Activated T-helper 9 cell treated with anti-CD3 and anti-CD28 coated beads, Interleukin-2, amount 50 U/mL, for 16 hours (primary cell): ENCODE measurements at regions not wholly inside any gene's neighbourhood (a gene's known extent, or its start where the extent isn't known, plus 50 kb on each side); places are given as distances from the start of the nearest gene placed in this dataset.

ENCODE experiments used
- DNase-seq: peaks from one replicate; pipeline ENCODE4 v3.0.0-alpha.2; 2020; ENCODE audit warnings: low read depth

GRCh38 chr12:127358888-127359287 lies 908.1 kb upstream of the TMEM132C start:
- no peak for DNase-seq

GRCh38 chr12:127360580-127360979 lies 906.4 kb upstream of the TMEM132C start:
- DNase-seq: no peak

GRCh38 chr12:127362121-127362520 lies 904.8 kb upstream of the TMEM132C start:
- no peak for DNase-seq

- DNase-seq: no peak
These were observed 903.6 kb upstream of the TMEM132C start for GRCh38 chr12:127363392-127363791.

- no peak for DNase-seq
These were observed 893.4 kb upstream of the TMEM132C start for GRCh38 chr12:127373559-127373958.

GRCh38 chr12:127374447-127374846 lies 892.5 kb upstream of the TMEM132C start:
- DNase-seq: no peak

- no peak for DNase-seq
These were observed 885.8 kb upstream of the TMEM132C start for GRCh38 chr12:127381043-127381668.

- no peak for DNase-seq
These were observed 885.3 kb upstream of the TMEM132C start for GRCh38 chr12:127381681-127382080.

- no peak for DNase-seq
These were observed 883.7 kb upstream of the TMEM132C start for GRCh38 chr12:127383281-127383680.

GRCh38 chr12:127386723-127387122 lies 880.2 kb upstream of the TMEM132C start:
- no peak for DNase-seq

GRCh38 chr12:127388985-127389384 lies 878.0 kb upstream of the TMEM132C start:
- DNase-seq: no peak

- DNase-seq: no peak
These were observed 877.0 kb upstream of the TMEM132C start for GRCh38 chr12:127389923-127390322.

GRCh38 chr12:127393465-127393864 lies 873.5 kb upstream of the TMEM132C start:
- DNase-seq: no peak

GRCh38 chr12:127393896-127394295 lies 873.1 kb upstream of the TMEM132C start:
- DNase-seq: no peak

- no peak for DNase-seq
These were observed 870.2 kb upstream of the TMEM132C start for GRCh38 chr12:127396734-127397133.

GRCh38 chr12:127398016-127398710 lies 868.8 kb upstream of the TMEM132C start:
- no peak for DNase-seq

- no peak for DNase-seq
These were observed 867.5 kb upstream of the TMEM132C start for GRCh38 chr12:127399451-127399850.

GRCh38 chr12:127400221-127400620 lies 866.7 kb upstream of the TMEM132C start:
- DNase-seq: no peak

GRCh38 chr12:127401005-127401404 lies 866.0 kb upstream of the TMEM132C start:
- no peak for DNase-seq

- no peak for DNase-seq
These were observed 865.4 kb upstream of the TMEM132C start for GRCh38 chr12:127401536-127401935.

- DNase-seq: no peak
These were observed 855.6 kb upstream of the TMEM132C start for GRCh38 chr12:127411166-127411915.

- no peak for DNase-seq
These were observed 855.0 kb upstream of the TMEM132C start for GRCh38 chr12:127411981-127412380.

- DNase-seq: no peak
These were observed 854.1 kb upstream of the TMEM132C start for GRCh38 chr12:127412866-127413265.
